ENCODE measurements at regions not wholly inside any gene's neighbourhood (a gene's known extent, or its start where the extent isn't known, plus 50 kb on each side); places are given as distances from the start of the nearest gene placed in this dataset.

DNA sequence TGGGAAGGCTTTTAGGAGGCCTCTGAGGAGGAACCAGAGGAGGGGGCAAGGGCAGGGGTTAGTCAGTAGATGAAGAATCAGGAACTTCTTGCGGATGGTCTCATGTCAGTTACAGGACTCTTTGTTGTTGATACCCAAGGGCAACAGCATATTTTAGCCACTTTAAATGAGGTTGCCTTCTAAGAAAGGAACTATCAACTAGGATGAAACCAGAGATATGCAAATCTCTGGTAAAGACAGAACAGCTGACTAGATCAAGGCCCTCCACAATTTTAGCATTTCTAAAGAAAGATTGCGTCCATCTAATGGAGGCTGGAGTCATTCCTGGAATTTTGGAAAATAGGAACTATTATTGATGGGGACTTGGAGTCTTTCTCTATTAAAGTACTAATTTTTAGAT is 57.7 kb upstream of the KLF4 start:
- TF ChIP-seq, protein P1, sequence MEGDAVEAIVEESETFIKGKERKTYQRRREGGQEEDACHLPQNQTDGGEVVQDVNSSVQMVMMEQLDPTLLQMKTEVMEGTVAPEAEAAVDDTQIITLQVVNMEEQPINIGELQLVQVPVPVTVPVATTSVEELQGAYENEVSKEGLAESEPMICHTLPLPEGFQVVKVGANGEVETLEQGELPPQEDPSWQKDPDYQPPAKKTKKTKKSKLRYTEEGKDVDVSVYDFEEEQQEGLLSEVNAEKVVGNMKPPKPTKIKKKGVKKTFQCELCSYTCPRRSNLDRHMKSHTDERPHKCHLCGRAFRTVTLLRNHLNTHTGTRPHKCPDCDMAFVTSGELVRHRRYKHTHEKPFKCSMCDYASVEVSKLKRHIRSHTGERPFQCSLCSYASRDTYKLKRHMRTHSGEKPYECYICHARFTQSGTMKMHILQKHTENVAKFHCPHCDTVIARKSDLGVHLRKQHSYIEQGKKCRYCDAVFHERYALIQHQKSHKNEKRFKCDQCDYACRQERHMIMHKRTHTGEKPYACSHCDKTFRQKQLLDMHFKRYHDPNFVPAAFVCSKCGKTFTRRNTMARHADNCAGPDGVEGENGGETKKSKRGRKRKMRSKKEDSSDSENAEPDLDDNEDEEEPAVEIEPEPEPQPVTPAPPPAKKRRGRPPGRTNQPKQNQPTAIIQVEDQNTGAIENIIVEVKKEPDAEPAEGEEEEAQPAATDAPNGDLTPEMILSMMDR (IDR thresholded peaks at IDR 0.05; ENCODE audit: poor library complexity) = no peak
- no peak for TF ChIP-seq EZH2 (IDR thresholded peaks at IDR 0.05; ENCODE audit: borderline replicate concordance)
- TF ChIP-seq EZH2phosphoT487 (IDR thresholded peaks at IDR 0.05; ENCODE audit: low read depth, severe bottlenecking, unreplicated experiment) = no peak
- DNase-seq (ENCODE audit: low spot score) = no peak
- H3K27ac ChIP-seq = no peak overlapping the region
- H3K9me2 ChIP-seq (replicated peaks; ENCODE audit: insufficient read depth) = no peaks in the 10 kb centered on the region
- H3K4me2 ChIP-seq = no peak overlapping the region
- no peaks in the 10 kb centered on the region for H3K9me3 ChIP-seq (ENCODE audit: low read depth)
- WGBS (ENCODE audit: low lambda C conversion rate, missing lambda C conversion rate) = 89% methylated on average over 2 of the region's 2 CpGs
- H4K20me1 ChIP-seq (ENCODE audit: insufficient read depth, poor library complexity, severe bottlenecking) = no peaks in the 10 kb centered on the region
- no peak overlapping the region for H2AFZ ChIP-seq
- H3K4me1 ChIP-seq (ENCODE audit: insufficient read depth) = peaks cover 6% of the 10 kb centered on the region
- H3K27me3 ChIP-seq = no peaks in the 10 kb centered on the region
- H3K36me3 ChIP-seq (replicated peaks; ENCODE audit: insufficient read depth, low read depth) = no peaks in the 10 kb centered on the region
- no peak overlapping the region for H3K4me3 ChIP-seq
- no peaks in the 10 kb centered on the region for H3K79me2 ChIP-seq

DNA sequence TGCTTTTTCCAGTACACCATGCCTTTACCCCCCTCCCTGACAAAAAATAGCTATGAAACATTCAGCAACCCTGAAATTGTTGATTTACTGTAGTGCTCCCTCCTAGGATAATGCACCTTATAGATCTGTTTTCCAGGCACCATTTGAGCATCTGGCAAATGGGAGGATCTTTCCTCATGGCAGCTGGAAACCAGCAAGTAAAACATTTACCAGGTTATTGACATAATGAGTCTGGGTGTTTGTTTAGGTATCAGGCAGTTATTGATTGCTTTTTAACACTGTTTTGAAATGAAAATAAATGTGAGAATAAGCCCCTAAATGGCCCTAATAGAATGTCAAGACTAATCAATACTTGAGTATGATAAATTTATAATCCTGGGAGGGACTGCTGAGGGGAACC is 57.3 kb upstream of the KLF4 start:
- no peak overlapping the region for H3K4me3 ChIP-seq
- H3K4me2 ChIP-seq = no peak overlapping the region
- H3K9me2 ChIP-seq (replicated peaks; ENCODE audit: insufficient read depth) = no peaks in the 10 kb centered on the region
- peaks cover 6% of the 10 kb centered on the region for H3K4me1 ChIP-seq (ENCODE audit: insufficient read depth)
- H3K79me2 ChIP-seq = no peaks in the 10 kb centered on the region
- H3K36me3 ChIP-seq (replicated peaks; ENCODE audit: insufficient read depth, low read depth) = no peaks in the 10 kb centered on the region
- TF ChIP-seq EZH2 (IDR thresholded peaks at IDR 0.05; ENCODE audit: borderline replicate concordance) = no peak
- no peak for TF ChIP-seq EZH2phosphoT487 (IDR thresholded peaks at IDR 0.05; ENCODE audit: low read depth, severe bottlenecking, unreplicated experiment)
- TF ChIP-seq, protein P1 (IDR thresholded peaks at IDR 0.05; ENCODE audit: poor library complexity) = no peak
- no peak for DNase-seq (ENCODE audit: low spot score)
- no peaks in the 10 kb centered on the region for H4K20me1 ChIP-seq (ENCODE audit: insufficient read depth, poor library complexity, severe bottlenecking)
- no peaks in the 10 kb centered on the region for H3K27me3 ChIP-seq
- H3K9me3 ChIP-seq (ENCODE audit: low read depth) = no peaks in the 10 kb centered on the region
- H3K27ac ChIP-seq = no peak overlapping the region
- H2AFZ ChIP-seq = no peak overlapping the region

DNA sequence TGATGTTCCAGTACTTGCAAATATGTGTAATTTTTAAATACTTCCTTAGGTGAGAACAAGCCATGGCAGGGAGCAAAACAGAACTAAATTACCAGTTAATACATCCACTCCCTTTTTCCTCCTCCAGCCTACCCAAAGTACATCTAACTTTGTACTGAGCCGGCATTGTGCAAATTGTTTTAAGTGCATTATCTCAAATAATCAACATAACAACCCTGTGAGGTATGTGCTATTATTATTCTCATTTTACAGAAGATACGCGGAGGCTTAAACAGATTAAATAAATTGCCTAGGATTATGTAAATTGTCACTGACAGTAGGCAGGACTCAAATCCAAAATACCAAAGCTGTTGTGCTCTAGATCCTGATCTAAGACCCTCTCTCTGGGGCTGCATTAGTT is 55.5 kb upstream of the KLF4 start:
- H3K9me3 ChIP-seq (ENCODE audit: low read depth) = no peaks in the 10 kb centered on the region
- WGBS (ENCODE audit: low lambda C conversion rate, missing lambda C conversion rate) = 30% methylated on average over 3 of the region's 3 CpGs
- H2AFZ ChIP-seq = no peak overlapping the region

More for the DNA sequence above, 55.5 kb upstream of the KLF4 start:
- Histone ChIP-seq H3K4me3 (no peak overlapping the region), H3K27me3 (no peaks in the 10 kb centered on the region), H3K27ac (no peak overlapping the region), H3K9me2 (replicated peaks; ENCODE audit: insufficient read depth) (no peaks in the 10 kb centered on the region), H3K36me3 (replicated peaks; ENCODE audit: insufficient read depth, low read depth) (no peaks in the 10 kb centered on the region), H3K4me1 (ENCODE audit: insufficient read depth) (peaks cover 6% of the 10 kb centered on the region), H3K4me2 (no peak overlapping the region), H4K20me1 (ENCODE audit: insufficient read depth, poor library complexity, severe bottlenecking) (no peaks in the 10 kb centered on the region), H3K79me2 (no peaks in the 10 kb centered on the region)
- DNase-seq (ENCODE audit: low spot score) = no peak
- no peak for TF ChIP-seq EZH2phosphoT487 (IDR thresholded peaks at IDR 0.05; ENCODE audit: low read depth, severe bottlenecking, unreplicated experiment)
- TF ChIP-seq, protein P1 (IDR thresholded peaks at IDR 0.05; ENCODE audit: poor library complexity) = no peak
- no peak for TF ChIP-seq EZH2 (IDR thresholded peaks at IDR 0.05; ENCODE audit: borderline replicate concordance)
